ENCODE measurements at regions not wholly inside any gene's neighbourhood (a gene's known extent, or its start where the extent isn't known, plus 50 kb on each side); places are given as distances from the start of the nearest gene placed in this dataset.

DNA sequence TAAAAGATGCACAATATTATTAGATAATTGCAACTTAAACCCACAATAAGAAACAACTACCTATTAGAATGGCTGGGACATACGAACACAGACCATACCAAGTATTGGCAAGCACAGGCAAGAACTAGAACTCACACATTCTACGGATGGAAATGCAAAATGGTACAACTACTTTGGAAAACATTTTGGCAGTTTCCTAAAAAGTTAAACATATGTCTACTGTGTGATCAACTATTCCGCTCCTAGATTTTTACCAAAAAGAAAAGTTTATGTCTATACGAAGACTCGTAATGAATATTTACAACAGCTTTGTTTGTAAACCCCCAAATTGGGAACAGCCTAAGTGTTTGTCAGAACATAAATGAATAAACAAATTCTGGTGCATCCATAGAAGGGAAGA lies 194.7 kb downstream of the FGFR2 start:
- TF ChIP-seq POLR2A (IDR thresholded peaks at IDR 0.05) = no peak
- intact Hi-C loops (cut with DNase I) = no loop called here
- 96% methylated on average over 5 of the region's 5 CpGs for WGBS, 2 donors
- Histone ChIP-seq H3K36me3 (no peaks in the 10 kb centered on the region), H3K27me3 (no peaks in the 10 kb centered on the region), H3K27ac (no peak overlapping the region), H3K9me3 (no peaks in the 10 kb centered on the region), H3K4me3 (replicated peaks in 1 of 3) (no peak overlapping the region), H3K4me1 (peaks cover 37 to 38% of the 10 kb centered on the region in 2 donors)
- no peak for DNase-seq

DNA sequence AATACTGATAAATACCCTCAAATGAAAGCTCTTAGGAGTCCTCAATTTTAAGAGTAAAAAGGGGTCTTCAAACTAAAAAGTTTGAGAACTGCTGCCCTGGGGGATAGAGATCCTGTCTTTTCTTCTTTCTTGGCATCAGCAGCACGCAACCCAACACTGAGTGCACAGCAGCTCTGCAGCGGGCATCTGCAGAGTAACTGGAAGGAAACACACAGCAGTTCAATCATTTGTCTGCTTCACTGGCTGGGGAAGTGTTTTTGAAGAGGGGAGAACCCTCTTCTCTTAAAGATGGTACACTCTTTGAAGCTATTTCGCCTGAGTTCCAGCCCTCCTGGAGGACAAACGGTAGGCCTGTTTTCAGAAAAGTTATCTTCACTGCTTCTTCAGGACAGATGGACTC lies 193.6 kb downstream of the FGFR2 start:
- Histone ChIP-seq H3K9me3 (no peaks in the 10 kb centered on the region), H3K36me3 (no peaks in the 10 kb centered on the region), H3K4me3 (replicated peaks in 1 of 3) (no peak overlapping the region), H3K4me1 (peaks cover 47% of the 10 kb centered on the region in 2 donors), H3K27ac (peak overlapping the region; percentile 27 to 79 (median 69)), H3K27me3 (no peaks in the 10 kb centered on the region)
- DNase-seq = peak; percentile 60 to 64
- WGBS, 2 donors = 28 to 35% methylated on average over 4 of the region's 4 CpGs
- intact Hi-C loops (cut with DNase I) = no loop called here
- TF ChIP-seq POLR2A (IDR thresholded peaks at IDR 0.05) (no peak), CTCF (IDR thresholded peaks at IDR 0.05) (no peak)

- Histone ChIP-seq H3K36me3 (no peaks in the 10 kb centered on the region), H3K27me3 (no peaks in the 10 kb centered on the region), H3K27ac (peak overlapping the region; percentile 27 to 79 (median 69)), H3K4me3 (replicated peaks in 1 of 3) (no peak overlapping the region), H3K4me1 (peaks cover 52% of the 10 kb centered on the region in 2 donors), H3K9me3 (no peaks in the 10 kb centered on the region)
- 55 to 69% methylated on average over 3 of the region's 3 CpGs for WGBS, 2 donors
- intact Hi-C loops (cut with DNase I) = no loop called here
- DNase-seq = no peak
- TF ChIP-seq CTCF (IDR thresholded peaks at IDR 0.05) (no peak), POLR2A (IDR thresholded peaks at IDR 0.05) (no peak)
These were observed 193.1 kb downstream of the FGFR2 start for GRCh38 chr10:121405096-121405495.

- no peak for DNase-seq
- Histone ChIP-seq H3K4me1 (peaks cover 56% of the 10 kb centered on the region in 2 donors), H3K9me3 (no peaks in the 10 kb centered on the region), H3K27ac (peak overlapping the region in 2 of 3 donors; percentile 69 to 79), H3K36me3 (no peaks in the 10 kb centered on the region), H3K4me3 (replicated peaks in 1 of 3) (no peak overlapping the region), H3K27me3 (no peaks in the 10 kb centered on the region)
- TF ChIP-seq CTCF (IDR thresholded peaks at IDR 0.05) (no peak), POLR2A (IDR thresholded peaks at IDR 0.05) (no peak)
- intact Hi-C loops (cut with DNase I) = no loop called here
- WGBS, 2 donors = 92 to 95% methylated on average over 2 of the region's 2 CpGs
These were observed 192.7 kb downstream of the FGFR2 start for GRCh38 chr10:121405549-121405948.

GRCh38 chr10:121405953-121406352 lies 192.3 kb downstream of the FGFR2 start:
- no peak for DNase-seq
- Histone ChIP-seq H3K27me3 (no peaks in the 10 kb centered on the region), H3K4me1 (peaks cover 60% of the 10 kb centered on the region in 2 donors), H3K9me3 (no peaks in the 10 kb centered on the region), H3K4me3 (replicated peaks in 1 of 3) (no peak overlapping the region), H3K36me3 (no peaks in the 10 kb centered on the region), H3K27ac (peak overlapping the region; percentile 65 to 79 (median 69))
- WGBS, 2 donors = 88 to 90% methylated on average over 5 of the region's 5 CpGs
- TF ChIP-seq POLR2A (IDR thresholded peaks at IDR 0.05) (no peak), CTCF (IDR thresholded peaks at IDR 0.05) (no peak)
- intact Hi-C loops (cut with DNase I) = no loop called here

Data from thyroid gland (tissue), 4 donors.